H1 (cell line): ENCODE measurements at regions not wholly inside any gene's neighbourhood (a gene's known extent, or its start where the extent isn't known, plus 50 kb on each side); places are given as distances from the start of the nearest gene placed in this dataset.

ENCODE experiments used
- CBX8 ChIP-seq: fragments of 300-800, 300-1000 bp; sonication (generic); IDR thresholded peaks from 2 replicates; pipeline ENCODE4 v1.7.1; 2016; ENCODE audit warnings: low read depth, low read length, borderline replicate concordance
- CEBPB ChIP-seq: IDR thresholded peaks from 2 replicates; pipeline ENCODE4 v1.6.1; 2012; ENCODE audit warnings: low read depth, low read length
- KDM4A ChIP-seq: IDR thresholded peaks from one replicate; pipeline ENCODE4 v1.7.1; 2012; ENCODE audit warnings: low read depth, mild to moderate bottlenecking, moderate library complexity, low read length, inconsistent platforms; ENCODE audit not compliant: severe bottlenecking
- MAFK ChIP-seq: IDR thresholded peaks from 2 replicates; pipeline ENCODE4 v1.6.1; 2012; ENCODE audit warnings: low read depth, mild to moderate bottlenecking, improper control_type of control experiment, low read length
- TAF7 ChIP-seq: optimal IDR thresholded peaks from 2 replicates; pipeline ENCODE3; 2011; ENCODE audit warnings: low read depth, mild to moderate bottlenecking, inconsistent platforms, low read length, moderate library complexity, borderline replicate concordance
- YY1 ChIP-seq: IDR thresholded peaks from 2 replicates; pipeline ENCODE4 v1.6.1; 2011; ENCODE audit warnings: low read depth, mild to moderate bottlenecking, low read length
- TF ChIP-seq, protein P1 (sequence below): IDR thresholded peaks from 2 replicates; pipeline ENCODE4 v1.6.1; 2011; ENCODE audit warnings: low read depth, mild to moderate bottlenecking, low read length; ENCODE audit not compliant: insufficient read depth

DNA sequence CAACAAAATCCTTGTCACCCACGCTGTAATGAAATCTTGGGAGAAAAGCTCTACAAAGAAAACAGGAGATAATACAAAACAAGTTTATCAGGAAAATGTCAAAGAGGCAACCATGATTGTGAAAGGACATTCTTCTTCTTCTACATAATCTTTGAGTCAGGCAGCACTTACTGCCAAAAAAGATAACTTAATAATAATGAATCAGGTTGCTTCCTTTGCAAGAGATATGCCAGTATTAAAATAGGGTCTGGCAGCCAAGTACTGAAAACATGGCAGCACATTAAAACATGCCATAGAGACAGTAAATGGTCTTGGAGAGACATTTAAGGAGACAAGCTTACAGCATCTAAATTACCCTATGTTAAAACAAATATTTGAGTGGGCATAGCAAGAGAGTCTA, 1573.4 kb downstream of the EFNA5 start (continued):
- TF ChIP-seq MAFK: no peak
- TF ChIP-seq KDM4A: no peak
- TF ChIP-seq CEBPB: no peak
- TF ChIP-seq, protein P1, sequence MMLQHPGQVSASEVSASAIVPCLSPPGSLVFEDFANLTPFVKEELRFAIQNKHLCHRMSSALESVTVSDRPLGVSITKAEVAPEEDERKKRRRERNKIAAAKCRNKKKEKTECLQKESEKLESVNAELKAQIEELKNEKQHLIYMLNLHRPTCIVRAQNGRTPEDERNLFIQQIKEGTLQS: no peak
- TF ChIP-seq CBX8: no peak
- no peak for TF ChIP-seq YY1
- no peak for TF ChIP-seq TAF7
